SKM-1 treated with dmso at 0.1 percent for 144 hours (cell line): ENCODE measurements at regions not wholly inside any gene's neighbourhood (a gene's known extent, or its start where the extent isn't known, plus 50 kb on each side); places are given as distances from the start of the nearest gene placed in this dataset.
"Not testable (repeated sequence)": the region's sequence is repeated elsewhere in the genome, so short reads cannot be mapped to it uniquely, and the experiment has no call there.

Source experiments
- DNase-seq: peaks from one replicate; lab custom pipeline; 2025; ENCODE audit not compliant: unreplicated experiment; lab: John Stamatoyannopoulos, UW

DNA sequence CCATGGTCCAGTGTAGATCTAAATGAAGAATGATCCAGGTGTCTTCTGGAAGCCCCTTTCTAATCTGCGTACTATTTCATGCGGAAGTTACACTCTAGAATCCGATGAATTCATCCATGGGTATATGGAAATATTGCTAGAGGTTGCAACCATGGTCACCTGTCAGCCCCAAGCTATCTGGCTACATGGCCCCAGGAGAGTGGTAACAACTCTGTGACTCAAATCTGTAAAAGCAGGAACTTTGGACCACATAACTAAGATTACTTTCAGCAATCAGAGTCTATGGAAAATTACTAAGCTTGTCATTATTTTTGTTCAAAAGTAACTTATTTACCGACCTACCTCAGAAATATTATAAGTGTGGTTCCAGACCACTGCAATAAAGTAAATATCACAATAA lies 150.6 kb upstream of the MED14 start:
- no peak for DNase-seq

- DNase-seq, result no peak
Measured at GRCh38 chrX:40887476-40887875, 152.1 kb upstream of the MED14 start.

- no peak for DNase-seq
Measured at GRCh38 chrX:40891798-40892197, 156.5 kb upstream of the MED14 start.

GRCh38 chrX:40893251-40893910 lies 158.0 kb upstream of the MED14 start:
- DNase-seq, result no peak

DNA sequence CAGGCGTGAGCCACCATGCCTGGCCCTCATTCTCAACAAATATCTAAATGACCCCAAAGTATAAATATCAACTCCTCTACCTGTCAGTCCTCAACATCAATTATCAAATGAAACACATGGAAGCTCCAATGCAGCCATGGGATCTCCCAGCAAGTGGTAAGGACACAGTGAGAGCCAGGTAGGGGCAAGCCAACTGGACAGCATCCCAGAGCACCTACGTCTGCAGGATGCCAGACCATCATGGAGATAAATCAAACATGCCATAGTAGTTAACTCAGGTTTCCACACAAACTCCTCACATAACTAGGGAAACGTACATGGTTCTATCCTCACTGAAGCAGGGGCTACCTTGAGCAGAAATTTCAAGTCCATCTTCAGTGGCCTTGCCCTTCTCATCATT lies 159.9 kb upstream of the MED14 start:
- no peak for DNase-seq

GRCh38 chrX:40897718-40898270 lies 162.5 kb upstream of the MED14 start:
- DNase-seq, result no peak

DNA sequence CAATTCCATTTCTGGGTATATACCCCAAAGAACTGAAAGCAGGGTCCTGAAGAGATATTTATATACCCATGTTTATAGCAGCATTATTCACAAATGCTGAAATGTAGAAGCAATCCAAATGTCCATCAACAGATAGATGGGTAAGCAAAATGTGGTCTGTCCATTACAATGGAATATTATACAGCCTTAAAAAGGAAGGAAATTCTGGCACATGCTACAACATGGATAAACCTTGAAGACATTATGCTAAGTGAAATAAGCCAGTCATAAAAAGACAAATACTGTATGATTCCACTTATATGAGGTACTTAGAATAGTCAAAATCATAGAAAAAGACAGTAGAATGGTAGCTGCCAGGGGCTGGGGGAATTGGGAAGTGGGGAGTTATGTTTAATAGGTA lies 169.4 kb upstream of the MED14 start:
- DNase-seq, result not testable (repeated sequence)

DNA sequence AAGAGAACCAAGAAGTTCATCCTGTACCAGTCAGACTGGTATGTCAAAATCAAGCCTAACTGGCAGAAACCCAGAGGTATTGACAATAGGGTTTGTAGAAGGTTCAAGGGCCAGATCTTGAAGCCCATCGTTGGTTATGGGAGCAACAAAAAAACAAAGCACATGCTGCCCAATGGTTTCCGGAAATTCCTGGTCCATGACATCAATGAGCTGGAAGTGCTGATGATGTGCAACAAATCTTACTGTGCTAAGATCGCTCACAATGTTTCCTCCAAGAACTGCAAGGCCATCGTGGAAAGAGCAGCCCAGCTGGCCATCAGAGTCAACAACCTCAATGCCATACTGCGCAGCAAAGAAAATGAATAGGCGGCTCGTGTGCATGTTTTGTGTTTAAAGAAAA lies 172.7 kb upstream of the MED14 start:
- DNase-seq, result no peak

DNA sequence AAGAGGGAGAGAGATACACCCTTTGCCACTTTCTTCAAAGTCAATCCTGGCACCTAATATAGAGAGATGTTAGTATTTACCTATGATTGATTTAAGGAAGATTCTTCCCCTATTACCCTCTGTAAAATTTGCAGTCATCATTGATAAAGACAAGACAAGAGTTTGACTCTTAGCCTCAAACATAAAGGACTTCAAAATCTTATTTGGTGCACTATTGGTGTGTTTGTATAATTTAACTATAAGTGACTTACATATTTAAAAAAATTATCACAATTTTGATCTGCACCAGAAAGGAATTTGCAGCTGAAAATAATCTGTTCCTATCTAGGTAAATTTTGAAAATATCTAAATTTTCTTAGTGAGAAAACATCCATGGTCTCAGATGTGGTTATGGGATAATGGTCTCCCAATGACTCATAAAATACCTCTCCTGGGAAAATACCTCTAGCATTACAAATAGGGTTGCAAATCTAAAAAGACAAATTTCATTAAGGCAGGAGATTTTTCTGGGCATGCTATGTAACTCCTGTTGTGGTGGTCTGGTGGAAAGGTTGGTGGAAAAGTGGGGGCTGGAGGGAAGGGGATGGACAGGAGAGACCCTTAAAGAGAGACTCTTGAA lies 173.6 kb upstream of the MED14 start:
- DNase-seq, result no peak

DNA sequence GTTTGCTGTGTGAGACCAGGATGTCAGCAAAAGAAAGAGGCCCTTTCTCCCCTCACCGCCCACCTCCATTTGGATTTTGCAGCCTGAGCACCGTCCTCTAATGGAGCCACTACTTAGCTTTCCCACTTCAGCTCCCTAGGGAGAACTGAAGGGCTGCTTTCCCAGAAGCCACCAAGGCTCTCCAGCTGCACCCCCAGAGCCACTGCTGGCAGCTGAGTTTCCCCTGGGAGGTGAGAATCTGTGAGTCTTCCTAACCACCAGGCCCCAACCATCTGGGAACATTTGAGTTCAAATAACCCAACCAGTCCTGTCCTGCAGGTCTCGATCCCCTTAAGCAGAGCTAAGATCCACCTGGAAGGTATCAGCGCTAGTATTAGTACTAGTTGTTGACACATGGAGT lies 173.1 kb upstream of the USP9X start:
- no peak for DNase-seq

DNA sequence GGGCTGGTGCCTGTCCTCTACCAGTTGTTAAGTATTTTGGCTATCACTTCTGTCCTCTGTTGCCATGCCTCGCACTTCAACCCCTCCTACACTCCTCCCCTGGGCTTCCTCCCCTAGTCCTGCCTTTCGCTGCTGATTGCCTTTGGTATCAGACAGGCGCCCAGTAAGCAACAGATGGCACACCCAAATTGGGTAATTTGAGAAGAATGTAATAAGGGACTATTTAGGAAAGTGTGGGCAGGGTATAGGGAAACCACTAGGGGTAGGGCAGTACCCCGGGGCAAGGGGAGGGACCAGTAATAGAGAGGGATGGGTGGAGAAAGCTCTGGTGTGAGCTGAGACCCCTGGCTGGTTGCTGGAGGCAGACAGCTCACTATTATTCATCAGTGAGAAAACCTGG lies 172.7 kb upstream of the USP9X start:
- no peak for DNase-seq

- no peak for DNase-seq
Measured at GRCh38 chrX:40920351-40920750, 164.9 kb upstream of the USP9X start.

DNA sequence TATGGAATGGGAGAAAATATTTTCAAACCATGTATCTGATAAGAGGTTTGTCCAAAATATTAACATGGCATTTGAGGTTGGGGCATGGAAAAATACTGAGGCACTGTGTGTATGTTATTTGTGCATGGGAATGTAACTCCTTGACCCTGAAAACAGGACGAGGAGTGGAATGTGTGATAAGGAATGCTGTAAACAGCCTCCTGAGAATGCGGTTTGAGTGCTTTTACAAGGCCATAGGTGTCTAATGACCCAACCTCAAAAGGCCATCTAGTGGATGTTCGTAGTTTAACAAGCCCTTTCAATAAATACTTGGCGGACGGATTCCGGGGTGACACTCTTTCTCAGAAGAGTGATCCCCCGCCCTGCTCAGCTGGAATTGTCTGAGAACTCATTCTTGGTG lies 162.9 kb upstream of the USP9X start:
- peak; percentile 8 for DNase-seq

DNA sequence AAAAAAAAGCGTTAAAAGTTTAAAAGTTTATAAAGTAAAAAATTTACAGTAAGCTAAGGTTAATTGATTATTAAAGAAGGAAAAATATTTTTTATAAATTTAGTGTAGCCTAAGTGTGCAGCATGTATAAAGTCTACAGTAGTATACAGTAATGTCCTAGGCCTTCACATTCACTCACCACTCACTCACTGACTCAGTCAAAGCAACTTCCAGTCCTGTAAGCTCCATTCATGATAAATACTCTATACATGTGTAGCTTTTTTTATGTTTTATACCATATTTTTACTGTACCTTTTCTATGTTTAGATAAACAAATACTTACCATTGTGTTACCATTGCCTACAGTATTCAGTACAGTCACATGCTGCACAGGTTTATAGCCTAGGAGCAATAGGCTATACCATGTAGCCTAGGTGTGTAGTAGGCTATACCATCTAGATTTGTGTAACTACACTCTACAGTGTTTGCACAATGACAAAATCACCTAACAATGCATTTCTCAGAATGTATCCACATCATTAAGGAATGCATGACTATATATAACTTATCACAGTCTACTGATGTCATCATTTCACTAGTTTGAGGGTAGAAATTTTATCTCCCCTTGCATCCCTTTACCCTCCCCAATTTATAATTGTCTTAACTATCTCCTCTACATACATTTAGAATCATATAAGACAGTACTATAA lies 158.4 kb upstream of the USP9X start:
- DNase-seq, result not testable (repeated sequence)

- DNase-seq, result no peak
Measured at GRCh38 chrX:40928076-40928475, 157.2 kb upstream of the USP9X start.

DNA sequence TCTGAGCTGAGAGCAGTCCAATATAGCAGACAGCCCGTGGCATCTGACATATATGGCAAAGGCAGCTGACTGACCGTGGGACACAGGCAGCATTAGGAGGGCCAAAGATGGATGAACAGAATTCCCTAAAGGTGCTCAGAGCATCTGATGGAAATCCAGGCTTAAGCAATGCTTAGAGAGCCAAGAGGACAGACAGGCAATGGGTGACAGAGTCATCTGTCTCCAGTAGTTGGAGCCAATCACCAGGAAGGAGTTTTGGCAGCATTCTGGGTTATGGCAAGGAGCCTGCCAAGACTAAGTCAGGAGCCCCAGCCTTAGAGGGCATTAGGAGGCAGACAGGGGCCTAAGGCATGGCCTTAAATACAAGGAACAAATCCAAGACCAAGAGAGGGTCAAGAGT lies 153.3 kb upstream of the USP9X start:
- DNase-seq, result no peak

GRCh38 chrX:40933132-40933705 lies 152.0 kb upstream of the USP9X start:
- no peak for DNase-seq

DNA sequence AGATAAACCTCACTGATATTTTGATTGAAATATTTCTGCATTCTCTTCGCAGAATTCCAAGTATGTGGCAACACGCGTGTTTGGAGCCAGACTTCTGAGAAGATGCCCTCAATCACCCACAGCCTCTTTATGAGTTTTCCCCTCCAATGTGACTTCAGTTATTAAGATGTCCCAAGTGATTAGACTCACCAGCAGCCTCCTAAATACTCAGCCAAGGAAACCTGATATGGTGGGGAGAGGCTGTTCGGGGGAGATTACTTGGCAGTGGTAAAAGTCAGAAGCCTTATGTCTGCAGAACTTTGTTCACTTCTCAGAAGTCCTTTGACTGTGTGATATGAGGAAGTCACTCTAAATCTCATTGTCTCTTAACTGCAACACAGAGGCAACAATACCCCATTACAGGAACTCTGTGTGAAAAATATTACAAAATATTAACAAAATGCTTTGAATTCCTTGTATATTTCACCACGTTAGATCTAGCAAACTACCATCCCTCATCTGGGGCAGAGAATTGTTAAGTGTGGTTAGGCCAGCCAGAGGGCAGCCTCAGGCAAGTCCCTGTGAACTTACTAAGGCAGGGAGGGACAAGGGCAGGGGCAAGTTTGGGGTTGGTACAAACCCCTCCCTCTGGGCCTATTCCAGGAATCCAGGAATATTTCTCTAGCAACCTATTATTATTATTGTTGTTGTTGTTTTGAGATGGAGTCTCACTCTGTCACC lies 151.4 kb upstream of the USP9X start:
- DNase-seq, result peak; percentile 14

DNA sequence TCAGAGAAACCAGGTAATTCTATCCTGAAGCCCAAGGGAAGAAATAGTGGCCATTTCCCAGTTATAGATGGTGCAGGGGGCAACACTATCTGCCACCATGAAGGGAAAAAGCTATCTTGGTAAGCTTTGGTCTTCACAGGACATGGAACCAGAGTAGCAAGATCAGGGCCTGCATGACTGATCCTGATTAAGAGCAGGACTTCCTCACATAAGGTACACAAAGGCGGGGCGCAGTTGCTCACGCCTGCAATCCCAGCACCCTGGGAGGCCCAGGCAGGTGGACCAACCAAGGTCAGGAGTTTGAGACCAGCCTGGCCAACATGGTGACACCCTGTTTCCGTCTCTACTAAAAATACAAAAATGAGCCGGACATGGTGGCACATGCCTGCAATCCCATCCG lies 148.4 kb upstream of the USP9X start:
- no peak for DNase-seq

DNA sequence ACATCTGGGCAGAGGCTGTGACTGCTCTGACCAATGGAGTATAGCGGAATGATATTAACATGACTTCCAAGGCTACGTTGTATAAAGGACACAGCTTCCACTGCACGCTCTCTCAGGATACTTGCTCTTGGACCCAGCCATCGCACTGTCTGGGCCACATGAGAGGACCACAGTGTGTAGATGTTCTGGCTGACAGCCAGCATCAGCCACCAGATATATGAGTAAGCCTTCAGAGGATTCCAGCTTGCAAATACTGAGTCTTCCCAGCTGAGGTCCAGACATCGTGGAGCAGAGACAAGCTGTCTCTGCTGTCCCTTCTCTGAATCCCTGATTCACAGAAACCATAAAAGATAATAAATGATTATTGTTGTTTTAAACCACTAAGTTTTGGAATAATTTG lies 146.8 kb upstream of the USP9X start:
- no peak for DNase-seq

DNA sequence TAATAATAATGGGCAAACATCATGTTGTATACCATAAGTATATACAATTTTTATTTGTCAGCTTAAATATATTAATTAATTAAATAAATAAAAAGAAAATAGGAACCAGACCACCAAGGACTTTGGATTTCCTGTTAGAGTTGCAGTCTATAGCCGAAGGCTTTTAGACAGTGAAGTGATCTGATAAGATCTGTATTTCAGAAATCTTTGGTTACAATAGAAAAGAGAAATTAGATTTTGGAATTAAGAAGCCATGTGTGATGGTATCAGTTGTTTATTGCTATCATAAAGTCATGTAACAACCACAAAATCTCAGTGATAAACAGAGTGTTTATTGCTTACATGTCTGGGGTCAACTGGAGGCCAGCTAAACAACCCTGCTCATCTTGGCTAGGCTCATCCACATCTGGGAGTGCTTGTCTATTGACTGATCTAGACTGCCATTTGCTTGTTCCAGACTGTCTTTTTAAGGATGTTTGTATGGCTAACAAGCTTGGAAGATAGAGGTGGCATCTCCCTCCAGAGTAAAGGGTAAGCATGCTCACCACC lies 142.1 kb upstream of the USP9X start:
- DNase-seq, result no peak
